AG04449 (cell line): ENCODE measurements at regions not wholly inside any gene's neighbourhood (a gene's known extent, or its start where the extent isn't known, plus 50 kb on each side); places are given as distances from the start of the nearest gene placed in this dataset.

Experiments used
- CTCF ChIA-PET: fragments of 350-600 bp; formaldehyde crosslinking; extraction: SDS; loops from one replicate; lab custom pipeline; 2021; ENCODE audit warnings: antibody characterized with exemption; lab: Yijun Ruan, JAX
- POLR2A ChIA-PET: fragments of 400-600, 350-600 bp; formaldehyde crosslinking; extraction: SDS; loops from one replicate; lab custom pipeline; 2020; ENCODE audit warnings: antibody characterized with exemption, inconsistent platforms; lab: Yijun Ruan, JAX
- DNase-seq: peaks from one replicate; pipeline ENCODE4 v3.0.0-alpha.2; 2010; ENCODE audit warnings: low read depth, low spot score
- H3K4me3 ChIP-seq: 2 replicates; pipeline ENCODE4 v1.5.1; 2011; ENCODE audit warnings: low read depth, mild to moderate bottlenecking, control low read depth, low read length
- CTCF ChIP-seq: IDR thresholded peaks from one replicate; pipeline ENCODE4 v1.5.1; 2011; ENCODE audit warnings: mild to moderate bottlenecking, moderate library complexity, low read length, control low read depth, inconsistent platforms; ENCODE audit not compliant: insufficient read depth; ENCODE audit errors: missing control alignments

DNA sequence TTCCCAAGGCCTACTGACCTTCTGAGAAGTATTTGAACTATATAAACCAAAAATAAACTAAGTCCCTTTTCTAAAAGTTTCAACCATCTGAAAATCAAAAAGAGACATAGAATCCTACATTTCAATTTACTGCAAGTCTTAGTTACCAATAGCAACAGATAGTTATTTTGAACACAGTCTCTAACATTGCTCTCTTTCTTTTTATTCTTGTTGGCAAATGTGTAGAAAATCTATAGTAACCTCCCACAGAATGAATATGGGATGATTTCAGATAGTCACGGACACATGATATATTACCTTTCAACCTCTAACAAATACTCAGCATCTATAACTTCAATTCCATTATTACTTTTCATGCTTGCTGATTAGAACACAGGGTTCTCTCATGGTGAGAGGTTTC is 68.9 kb upstream of the RAB3GAP2 start:
- no peak for DNase-seq
- ChIA-PET POLR2A (no interaction called here), CTCF (no interaction called here)
- no peak overlapping the region for H3K4me3 ChIP-seq
- no peak for TF ChIP-seq CTCF

GRCh38 chr1:220339581-220339980 is 67.3 kb upstream of the RAB3GAP2 start:
- CTCF ChIA-PET: no interaction called here
- H3K4me3 ChIP-seq: no peak overlapping the region
- no peak for DNase-seq
- no peak for TF ChIP-seq CTCF
- POLR2A ChIA-PET: no interaction called here

GRCh38 chr1:220338759-220339158 is 66.5 kb upstream of the RAB3GAP2 start:
- H3K4me3 ChIP-seq: no peak overlapping the region
- TF ChIP-seq CTCF: no peak
- CTCF ChIA-PET: no interaction called here
- DNase-seq: no peak
- POLR2A ChIA-PET: no interaction called here

DNA sequence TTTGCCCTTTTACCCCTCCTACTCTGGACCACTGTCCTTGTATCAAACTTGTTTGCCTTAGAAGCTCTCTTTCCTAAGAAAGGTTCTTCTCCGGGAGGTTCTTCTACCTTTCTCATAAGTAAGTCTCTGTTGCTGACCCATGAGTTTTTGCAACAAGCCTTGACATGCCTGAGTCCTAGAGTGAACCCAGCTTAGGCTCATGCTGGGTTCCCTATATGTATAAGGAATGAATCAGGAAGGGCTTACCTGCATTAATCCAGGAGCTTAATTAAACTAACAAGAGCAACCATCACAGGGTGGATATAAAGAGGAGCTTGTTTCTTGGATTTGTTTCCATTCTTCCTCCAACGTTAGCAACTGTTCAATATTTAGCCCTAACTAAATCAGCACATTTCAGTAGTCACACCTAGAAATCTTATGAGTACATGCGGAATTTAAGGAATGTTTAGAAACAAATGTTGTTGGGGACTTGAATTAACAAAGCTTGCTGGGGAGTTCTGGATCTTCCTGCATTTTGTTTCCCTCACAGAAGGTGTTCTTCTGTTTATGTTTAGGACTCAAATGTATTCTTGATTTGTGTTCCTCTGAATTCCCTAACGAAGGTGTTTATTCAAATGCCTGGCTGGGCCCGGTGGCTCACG is 64.3 kb upstream of the RAB3GAP2 start:
- H3K4me3 ChIP-seq: no peak overlapping the region
- CTCF ChIA-PET: no interaction called here
- no peak for DNase-seq
- no peak for TF ChIP-seq CTCF
- POLR2A ChIA-PET: no interaction called here

DNA sequence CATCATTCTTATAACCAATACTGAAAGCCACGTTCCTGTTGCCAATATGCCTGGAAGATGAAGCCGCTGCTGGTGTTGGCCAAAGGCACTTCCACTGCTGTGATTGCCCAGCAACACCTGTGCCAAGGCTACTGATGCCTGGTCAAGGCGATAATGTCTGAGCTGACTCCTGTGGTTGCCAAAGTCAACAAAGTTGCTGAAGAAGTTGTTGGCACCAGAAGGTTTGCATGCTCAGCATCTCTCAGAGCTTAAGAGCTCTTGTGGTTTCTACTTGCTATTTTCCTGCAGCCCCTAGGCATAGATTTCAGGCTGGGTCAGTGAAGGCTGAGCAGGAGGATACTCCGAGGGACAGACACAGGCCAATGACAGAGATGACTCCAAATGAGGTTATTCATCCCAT is 63.4 kb upstream of the RAB3GAP2 start:
- ChIA-PET POLR2A (no interaction called here), CTCF (no interaction called here)
- no peak for TF ChIP-seq CTCF
- H3K4me3 ChIP-seq: no peak overlapping the region
- DNase-seq: no peak

GRCh38 chr1:220331318-220331717 is 59.1 kb upstream of the RAB3GAP2 start:
- POLR2A ChIA-PET: no interaction called here

More at GRCh38 chr1:220331318-220331717, 59.1 kb upstream of the RAB3GAP2 start:
- no peak for DNase-seq
- CTCF ChIA-PET: interaction anchor here (1.2 kb wide), 1 partner anchor 50 kb away, joined by 3 read pairs; no protein-coding TSS in a partner anchor
- no peak for TF ChIP-seq CTCF
- H3K4me3 ChIP-seq: no peak overlapping the region
